ENCODE measurements at regions not wholly inside any gene's neighbourhood (a gene's known extent, or its start where the extent isn't known, plus 50 kb on each side); places are given as distances from the start of the nearest gene placed in this dataset.

DNA sequence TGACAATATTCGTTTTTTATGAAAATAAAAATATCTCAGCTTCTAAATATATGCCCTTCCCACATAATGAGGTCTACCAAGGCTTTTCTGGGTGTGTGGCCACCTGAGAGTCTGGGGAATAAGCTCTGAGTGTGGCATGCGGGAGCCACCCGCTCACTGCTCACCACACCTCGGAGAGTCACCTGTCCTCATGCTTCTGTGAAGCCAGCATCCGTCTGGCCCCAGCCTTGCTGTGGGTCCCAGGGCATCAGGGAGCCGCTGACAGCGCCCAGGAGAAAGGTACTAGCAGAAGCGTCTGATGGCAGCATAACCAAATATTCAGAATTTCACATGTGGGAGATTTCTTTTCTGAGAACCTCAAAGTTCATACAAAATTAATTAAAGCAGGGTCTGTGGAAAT lies 133.2 kb upstream of the IRX4 start:
- DNase-seq (ENCODE audit: extremely low spot score, insufficient read length, low read depth) (no peak), FAIRE-seq (no peak)

DNA sequence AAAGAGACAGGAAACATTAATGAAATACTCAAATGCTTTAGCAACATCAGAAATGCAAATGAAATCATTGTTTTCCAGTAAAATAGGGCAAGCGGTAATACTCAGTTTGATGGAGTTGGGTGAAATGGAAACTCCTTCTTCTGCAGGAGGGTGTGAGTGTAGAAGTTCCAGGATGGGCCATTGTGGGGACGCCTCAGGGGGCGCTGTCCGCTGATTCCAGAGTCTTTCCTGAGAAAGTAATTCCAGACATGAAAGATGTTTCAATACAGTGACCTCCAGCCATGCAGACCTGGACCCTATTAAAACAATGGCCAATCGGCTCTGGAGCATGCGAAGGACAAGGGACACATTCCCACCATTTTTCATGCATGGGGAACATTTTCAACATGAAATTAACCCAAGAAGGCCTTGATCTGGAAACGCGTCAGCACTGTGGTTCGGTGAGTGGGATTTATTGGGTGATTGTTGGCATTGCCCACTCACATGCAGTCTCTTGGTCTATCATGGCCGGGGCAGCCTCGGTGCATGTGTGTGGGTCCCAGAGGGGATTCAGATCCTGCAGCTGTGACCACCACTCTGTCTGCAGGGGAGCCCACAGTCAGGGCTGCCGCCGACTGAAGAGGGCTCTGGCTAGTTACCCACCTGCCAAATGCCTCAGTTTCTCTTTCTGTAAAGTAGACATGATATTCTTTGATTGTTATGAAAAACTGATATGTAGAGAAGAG lies 132.6 kb upstream of the IRX4 start:
- no peak for FAIRE-seq

DNA sequence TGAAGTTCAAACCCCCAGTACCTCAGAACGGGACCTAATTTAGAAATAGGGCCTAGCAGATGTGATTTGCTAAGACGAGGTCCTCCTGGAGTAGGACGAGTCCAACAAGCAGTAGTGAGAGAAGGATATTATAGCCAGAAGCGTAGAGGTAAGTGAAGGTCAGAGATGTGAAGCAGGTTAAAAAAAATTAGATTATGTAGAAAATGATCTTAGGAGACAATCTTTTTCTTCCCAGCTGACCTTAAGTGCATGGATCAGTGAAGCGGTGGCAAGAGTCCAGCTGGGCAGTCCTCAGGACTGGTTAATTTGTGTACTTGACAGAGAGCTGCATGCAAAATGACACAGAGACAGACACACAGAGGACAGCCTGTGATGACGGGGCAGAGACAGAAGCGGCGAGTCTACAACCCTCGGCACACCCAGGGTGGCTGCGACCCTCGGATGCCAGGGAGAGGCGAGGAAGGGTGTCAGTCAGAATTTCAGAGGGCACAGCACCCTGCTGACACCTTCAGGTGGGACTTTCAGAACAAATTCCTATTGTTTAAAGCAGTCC lies 131.4 kb upstream of the IRX4 start:
- FAIRE-seq (no peak), DNase-seq (ENCODE audit: extremely low spot score, insufficient read length, low read depth) (no peak)

More for the DNA sequence above, 132.6 kb upstream of the IRX4 start:
- no peak for DNase-seq (ENCODE audit: extremely low spot score, insufficient read length, low read depth)

DNA sequence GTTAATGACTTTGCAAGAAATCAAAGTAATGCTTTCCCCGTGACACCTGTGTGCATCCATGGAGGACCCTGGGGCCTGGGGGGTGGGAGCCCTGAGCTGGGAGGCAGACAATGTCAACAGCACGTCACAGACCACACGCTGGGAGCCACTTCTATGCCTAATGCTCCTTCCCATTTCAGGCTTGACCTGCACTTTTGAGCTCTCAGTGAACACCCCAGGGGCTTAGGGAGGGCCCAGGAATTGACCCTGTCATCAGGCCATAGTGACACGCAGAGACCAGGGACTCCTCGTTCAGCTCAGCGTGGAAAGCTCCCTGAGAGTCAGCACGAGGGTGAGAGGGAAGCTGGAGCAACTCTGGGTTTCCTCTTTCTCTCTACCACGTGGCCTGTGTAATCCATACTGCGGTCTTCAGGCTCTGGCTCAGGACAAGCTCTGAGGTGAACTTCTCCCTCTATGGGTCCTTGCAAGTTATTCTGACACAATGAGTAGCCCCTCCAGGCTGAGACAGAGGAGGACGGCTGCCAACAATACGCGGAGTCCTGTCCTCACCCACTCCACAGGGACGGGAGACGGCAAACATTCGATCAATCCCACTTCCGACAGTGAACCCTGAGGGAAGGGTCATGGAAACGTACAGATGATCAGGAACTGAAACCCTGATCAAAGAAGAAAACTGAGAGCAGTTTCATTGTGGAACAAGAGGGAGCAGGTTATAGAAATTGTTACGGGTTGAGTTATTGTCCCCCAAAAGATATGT lies 130.8 kb upstream of the IRX4 start:
- DNase-seq (ENCODE audit: extremely low spot score, insufficient read length, low read depth) (no peak), FAIRE-seq (no peak)

DNA sequence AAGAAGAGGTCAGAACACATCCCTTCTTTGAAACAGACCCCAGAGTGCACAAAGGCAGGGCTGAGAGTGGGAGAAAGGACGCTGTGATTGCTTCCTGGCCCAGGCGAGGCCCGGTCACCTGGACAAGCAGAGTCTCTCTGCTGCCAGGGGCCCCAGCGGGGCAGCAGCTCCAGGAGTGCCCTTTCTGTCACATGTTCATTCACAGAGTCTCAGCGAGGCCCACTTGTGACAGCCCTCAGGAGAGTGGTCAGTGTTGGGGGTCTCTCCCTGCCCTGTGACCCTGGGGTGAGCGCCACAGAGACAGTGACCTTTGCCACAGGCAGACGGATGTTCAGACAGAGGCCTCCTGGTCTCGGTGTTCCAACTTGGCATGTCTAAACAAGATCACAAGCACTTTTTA lies 130.2 kb upstream of the IRX4 start:
- DNase-seq (ENCODE audit: extremely low spot score, insufficient read length, low read depth) (no peak), FAIRE-seq (no peak)

DNA sequence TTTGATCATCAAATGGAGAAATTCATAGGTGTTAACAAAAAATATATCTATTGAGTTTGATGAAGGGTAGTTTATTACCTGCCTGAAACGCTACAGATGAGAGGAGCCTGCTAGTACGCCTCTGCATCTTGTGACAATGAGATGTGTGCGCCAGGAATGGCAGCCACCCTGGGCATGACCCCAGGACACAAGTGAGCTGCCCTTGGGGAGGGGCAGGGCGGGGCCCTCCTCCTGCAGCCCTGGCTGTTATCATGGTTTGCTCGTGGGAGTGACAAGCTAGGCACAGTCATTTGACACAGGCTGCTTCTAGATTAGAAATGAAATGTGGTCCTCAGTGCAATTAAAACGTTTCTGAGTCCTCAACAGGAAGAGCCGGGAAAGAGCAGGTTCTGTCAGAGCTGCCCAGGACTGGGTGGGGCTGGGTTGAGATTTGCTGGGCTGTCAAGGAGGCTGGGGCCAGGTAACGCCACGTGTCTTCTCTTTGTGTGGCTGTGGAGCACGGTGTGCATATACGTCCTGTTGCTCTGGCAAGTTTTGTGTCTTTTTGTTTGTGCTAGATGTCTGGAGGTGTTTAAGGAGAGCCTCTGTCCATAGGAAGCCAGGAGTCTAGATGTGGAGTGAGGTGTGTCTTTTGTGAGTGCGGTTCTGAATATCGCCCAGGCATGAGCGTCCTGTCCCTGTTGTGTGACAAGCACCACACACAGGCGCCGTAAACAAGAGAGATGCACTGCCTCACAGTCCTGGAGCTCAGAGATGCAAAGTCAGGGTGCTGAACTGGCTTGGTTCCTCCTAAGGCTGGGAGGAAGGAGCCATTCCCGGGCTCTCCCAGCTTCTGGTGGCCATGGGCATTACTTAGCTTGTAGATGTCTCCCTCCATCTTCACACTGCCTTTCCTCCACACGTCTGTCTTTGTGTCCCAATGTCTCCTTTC lies 129.0 kb upstream of the IRX4 start:
- FAIRE-seq (no peak), DNase-seq (ENCODE audit: extremely low spot score, insufficient read length, low read depth) (no peak)

DNA sequence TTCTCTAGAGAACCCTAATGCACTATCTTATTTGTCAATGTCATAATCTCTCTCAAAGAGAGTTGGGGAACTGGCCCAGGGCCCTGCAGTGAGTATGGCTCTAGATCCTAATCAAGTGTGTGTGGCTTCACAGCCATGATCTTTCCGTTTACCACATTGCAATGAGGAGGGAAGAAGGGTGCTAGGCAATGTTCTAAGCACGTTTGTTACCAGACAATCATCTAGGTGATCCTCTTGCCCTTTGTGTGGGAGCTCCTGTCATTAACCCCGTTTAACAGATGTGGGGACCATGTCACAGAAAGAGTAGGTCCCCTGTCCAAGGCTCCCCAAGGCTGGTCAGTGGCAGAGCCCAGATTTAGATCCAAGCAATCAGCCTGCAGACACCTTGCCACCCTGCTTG lies 128.2 kb upstream of the IRX4 start:
- FAIRE-seq (no peak), DNase-seq (ENCODE audit: extremely low spot score, insufficient read length, low read depth) (no peak)

DNA sequence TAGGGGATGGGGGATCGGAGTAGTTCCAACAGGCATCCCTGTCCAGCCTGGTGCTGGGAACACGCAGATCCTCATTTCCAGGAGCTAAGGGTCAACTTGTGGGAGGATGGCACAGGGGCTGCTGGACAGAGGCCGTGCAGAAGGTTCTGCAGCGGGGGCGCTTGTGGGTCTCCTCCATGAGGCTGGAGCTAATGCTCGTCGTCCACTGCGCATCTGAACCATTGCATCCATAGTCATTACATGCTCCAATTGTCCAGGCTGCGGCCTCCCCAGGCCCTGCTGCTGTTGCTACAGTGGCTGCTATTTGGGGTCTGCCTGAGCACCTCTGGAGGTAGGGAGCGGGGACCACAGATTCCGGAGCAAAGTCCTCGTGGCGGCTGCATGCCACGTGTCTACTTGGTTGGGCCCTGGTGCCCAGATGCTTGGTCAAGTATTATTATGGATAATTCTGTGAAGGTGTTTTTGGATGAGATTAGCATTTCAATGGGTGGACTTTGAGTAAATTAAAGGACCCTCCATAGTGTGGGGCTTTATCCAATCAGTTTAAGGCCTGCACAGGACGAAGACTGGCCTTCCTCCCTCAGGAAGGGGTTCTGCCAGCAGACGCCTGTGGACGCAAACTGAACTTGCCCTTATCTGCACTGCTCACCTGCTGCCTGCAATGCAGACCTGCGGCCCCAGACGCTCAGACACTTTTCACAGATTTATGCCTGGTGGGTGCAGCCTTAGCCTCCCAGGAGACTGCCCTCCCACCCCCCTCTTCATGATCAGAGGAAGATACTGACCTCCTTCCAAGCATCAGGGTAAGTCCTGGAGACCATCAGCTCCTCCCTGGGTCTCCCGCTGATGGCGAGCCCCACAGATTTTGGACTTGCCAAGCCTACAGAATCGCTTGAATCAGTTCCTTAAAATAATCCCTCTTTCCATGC lies 127.5 kb upstream of the IRX4 start:
- FAIRE-seq, result no peak

DNA sequence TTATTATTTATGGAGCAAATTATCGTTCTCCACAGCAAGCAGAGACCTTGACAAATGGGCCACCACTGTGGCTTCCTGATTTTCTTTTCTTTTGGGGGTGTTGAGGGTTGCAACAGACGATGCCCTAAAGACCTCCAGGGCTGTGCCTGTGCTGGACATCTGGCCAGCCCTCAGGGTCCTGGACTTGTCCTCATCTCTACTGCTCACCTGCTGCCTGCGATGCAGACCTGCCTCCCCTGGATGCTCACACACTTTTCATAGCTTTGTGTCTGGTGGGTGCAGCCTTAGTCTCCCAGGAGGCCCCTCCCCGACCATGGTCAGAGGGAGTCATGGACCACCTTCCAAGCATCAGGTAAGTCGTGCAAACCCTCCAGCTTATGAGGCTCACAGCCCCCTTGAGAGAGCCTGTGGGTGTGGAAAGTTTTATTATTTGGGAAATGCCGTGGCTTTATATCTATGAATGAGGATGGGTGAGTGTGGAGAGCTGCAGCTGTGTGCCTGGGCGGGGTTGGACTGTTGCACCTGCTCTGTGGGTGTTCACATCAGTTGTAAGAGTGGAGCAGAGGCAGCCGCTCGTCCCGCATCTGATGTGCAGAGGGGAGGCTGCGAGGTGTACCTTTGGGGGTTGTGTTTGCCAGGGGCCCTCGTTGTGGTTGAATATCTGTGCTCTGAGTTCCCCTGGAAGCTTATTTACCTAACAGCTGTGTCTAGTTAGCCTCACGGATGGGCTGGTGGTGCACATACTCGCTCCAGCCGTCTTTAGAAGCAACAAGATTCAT lies 126.3 kb upstream of the IRX4 start:
- FAIRE-seq, result no peak
- no peak for DNase-seq (ENCODE audit: extremely low spot score, insufficient read length, low read depth)

More for the DNA sequence above, 127.5 kb upstream of the IRX4 start:
- DNase-seq (ENCODE audit: extremely low spot score, insufficient read length, low read depth), result no peak

DNA sequence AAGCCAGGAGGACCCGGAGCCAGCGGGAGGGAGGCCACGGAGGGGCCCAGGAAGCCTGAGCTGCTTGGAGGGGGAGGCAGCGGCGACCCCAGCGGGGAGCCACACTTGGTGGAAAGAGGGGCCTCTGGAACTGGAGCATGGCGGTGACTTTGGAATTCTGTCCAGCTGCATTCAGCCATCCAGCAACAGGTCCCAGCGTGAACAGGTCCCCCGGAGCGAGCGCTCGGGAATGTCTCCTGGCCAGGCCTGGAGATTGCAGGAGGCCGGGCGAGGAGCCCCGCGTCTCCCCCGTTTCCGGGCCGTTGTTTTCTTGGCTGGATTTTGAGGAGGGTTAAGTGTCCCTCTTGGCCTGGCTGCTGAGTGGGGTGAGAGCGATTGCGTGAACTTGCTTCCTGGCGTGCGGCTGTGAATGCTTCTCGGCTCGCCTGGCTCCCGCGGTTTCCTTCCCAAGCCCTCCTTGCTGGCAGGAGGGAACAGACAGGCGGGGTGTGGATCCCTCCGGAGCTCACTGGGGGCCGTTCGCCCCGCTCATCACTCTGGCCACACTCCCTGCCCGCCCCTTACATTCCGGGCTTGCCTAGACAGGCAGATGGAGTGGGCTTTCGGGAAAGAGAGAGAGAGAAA lies 125.3 kb upstream of the IRX4 start:
- DNase-seq (ENCODE audit: extremely low spot score, insufficient read length, low read depth) (no peak), FAIRE-seq (no peak)

DNA sequence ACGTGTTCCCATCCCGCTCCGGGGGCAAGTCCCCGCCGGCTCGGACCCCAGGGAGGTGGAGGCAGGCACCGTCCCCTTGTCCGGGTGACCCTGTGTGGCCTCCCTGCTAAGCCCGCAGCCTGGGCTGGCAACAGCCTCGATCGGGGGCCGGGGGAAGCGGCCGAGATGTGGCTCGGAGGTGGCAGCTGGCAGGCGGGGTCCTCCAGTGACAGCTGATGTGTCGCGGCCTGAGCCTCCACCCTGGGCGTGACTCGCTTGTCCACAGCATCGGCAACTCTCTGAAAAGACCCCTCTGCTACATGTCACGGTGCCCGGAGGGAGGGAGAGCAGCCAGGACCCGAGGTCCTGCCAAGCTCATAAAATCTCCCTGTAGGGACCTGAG lies 124.8 kb upstream of the IRX4 start:
- no peak for FAIRE-seq
- DNase-seq (ENCODE audit: extremely low spot score, insufficient read length, low read depth), result no peak

DNA sequence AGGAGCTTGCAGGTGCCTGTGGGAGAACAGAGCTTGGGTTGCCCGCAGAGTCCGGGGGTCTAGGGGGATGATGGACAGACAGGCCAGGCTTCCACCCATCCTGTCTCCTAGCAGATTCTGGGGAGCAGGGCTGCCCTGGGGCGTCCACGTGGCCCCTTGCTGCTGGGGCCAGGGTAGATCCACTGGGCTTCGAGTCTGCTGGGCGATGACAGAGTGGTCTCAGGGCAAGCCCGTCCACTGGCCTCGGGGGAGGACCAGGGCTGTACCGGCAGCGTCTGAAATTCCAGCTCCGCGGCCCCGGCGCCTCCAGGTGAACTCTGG lies 124.2 kb upstream of the IRX4 start:
- FAIRE-seq (no peak), DNase-seq (ENCODE audit: extremely low spot score, insufficient read length, low read depth) (no peak)

DNA sequence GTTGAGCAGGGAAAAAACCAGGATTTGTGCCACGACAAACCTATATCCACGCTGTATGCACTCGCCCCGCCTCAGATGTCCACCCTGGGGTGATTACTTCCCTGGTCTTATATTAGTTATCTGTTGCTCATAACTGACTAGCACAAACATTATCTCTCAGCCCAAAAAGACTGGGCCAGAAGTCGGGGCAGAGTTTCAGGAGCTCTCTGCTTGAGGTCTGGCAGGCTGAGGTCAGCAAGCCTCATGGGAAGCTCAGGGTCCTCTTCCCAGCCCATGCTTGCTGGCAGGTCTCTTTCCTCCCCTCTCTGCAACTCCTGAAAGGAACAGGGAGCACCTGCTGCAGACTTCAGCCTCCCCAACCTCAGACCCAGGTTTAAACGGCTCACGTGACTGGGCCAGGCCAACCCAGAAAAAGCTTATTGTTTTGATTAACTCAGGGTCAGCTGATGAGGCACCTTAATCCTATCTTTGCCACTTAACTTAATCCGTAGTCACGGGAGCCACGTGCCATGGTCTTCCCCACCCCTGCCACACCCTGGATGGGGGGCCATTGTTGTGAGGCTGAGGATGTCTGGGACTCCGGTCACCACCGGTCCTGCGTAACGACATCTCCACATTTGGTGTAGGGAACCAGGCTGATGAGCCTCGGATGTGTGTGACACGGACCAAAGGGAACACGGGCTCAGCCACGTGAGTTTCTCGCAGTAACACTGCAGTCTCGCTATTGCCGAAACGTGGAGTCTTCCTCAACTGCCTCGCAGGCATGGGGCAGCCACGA lies 123.7 kb upstream of the IRX4 start:
- FAIRE-seq, result no peak
- no peak for DNase-seq (ENCODE audit: extremely low spot score, insufficient read length, low read depth)

DNA sequence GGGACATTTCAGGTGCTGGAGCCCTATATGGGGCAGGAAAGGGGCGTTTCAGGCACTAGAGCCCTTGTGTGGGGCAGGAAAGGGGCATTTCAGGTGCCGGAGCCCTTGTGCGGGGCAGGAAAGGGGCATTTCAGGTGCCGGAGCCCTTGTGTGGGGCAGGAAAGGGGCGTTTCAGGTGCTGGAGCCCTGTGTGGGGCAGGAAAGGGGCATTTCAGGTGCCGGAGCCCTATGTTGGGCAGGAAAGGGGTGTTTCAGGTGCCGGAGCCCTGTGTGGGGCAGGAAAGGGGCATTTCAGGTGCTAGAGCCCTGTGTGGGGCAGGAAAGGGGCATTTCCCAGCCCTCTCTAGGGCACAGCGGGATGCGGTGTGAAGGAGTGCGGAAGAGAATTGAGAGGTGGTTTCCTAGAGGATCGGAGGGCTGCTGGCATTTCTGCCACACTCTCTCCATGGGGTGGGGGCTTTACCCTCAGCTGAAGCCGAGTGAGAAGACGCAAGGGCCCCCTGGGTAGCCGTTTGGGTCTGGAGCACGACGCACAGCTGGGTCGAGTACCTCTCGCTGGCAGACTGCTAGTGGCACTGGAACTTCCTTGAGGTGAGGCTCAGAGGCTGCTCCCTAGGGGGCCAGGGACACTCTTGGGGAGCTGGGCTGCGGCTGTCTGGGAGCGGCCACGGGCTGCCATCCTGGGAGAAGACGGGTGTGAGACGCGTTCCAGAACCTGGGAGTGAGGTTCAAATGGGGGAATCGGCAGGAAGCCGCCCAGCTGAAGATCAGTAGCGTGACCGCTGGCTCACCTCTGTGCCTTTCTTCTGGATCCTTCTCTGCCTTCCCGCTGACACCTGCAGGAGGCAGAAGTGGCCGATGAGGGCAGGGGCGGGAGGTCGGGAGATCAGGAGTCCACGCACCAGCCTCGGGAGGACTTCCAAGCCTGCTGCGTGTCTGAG lies 122.6 kb upstream of the IRX4 start:
- FAIRE-seq (no peak), DNase-seq (ENCODE audit: extremely low spot score, insufficient read length, low read depth) (no peak)

DNA sequence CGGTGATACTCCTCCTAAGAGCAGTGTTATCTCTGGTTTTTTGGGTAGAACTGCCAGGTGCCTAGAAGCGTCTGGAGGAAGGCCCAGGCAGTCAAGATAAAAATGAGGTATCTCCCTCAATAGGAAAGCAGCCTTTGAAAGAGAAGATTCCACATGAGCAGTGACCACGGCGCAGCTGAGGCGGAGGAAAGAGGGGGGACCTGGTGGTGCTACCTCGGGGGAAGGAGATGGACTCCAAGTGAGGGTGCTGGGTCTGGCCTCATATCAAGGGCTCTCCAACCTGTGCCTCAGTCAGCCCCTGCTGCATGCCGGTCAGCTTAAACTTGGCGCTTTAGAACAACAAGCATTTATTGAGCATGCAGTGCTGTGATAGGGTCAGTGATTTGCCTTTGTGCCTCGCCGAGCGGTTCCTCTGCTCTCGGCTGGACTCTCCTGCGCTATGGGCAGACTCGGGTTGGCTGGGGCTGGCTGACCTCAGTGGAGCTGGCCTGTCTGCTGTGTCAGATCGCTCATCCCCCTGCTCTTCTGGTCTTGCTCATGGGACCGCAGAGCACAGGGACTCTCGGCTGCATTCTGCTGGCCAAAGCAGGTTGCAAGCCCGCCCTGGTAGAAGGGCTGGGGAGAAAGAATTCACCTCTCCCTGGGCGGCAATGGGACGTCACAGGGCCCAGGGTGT lies 121.1 kb upstream of the IRX4 start:
- FAIRE-seq, result no peak

DNA sequence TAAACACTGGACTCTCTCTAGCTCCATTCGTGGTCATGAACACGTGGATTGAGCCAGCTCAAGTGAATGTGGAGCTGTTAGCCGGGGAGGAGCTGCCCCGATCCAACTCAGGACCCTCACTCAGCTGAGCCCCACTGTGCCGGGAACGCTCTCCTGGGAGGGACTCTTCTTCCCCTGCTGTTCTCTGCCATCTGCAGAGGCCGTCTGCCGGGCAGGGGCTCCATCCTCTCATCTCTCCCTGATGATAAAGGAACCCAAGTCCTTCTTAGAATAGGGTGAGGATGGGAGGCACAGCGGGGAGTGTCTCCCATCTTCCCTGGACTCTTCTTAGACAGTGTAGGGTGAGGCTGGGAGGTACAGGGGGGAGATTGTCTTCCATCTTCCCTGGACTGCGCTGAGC lies 120.5 kb upstream of the IRX4 start:
- FAIRE-seq, result no peak
- no peak for DNase-seq (ENCODE audit: extremely low spot score, insufficient read length, low read depth)

More for the DNA sequence above, 121.1 kb upstream of the IRX4 start:
- no peak for DNase-seq (ENCODE audit: extremely low spot score, insufficient read length, low read depth)

Measured in GM18507 (cell line).